ENCODE measurements at regions not wholly inside any gene's neighbourhood (a gene's known extent, or its start where the extent isn't known, plus 50 kb on each side); places are given as distances from the start of the nearest gene placed in this dataset.

DNA sequence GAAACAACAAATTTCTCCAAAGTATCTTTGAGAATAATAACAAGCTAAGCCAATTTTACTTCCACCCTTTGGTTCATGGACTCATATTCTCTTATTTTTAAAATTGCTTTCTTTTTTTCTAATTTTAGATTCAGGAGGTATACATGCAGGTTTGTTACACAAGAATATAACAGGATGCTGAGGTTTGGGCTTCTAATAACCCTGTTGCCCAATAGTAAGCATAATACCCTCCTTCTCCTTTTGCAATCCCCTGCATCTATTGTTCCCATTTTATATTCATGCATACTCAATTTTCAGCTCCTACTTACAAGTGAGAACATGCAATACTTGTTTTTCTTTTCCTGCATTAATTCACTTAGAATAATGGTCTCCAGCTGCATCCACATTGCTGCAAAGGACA, 202.3 kb upstream of the FSTL5 start:
- no peak for DNase-seq (ENCODE audit: low spot score)
- no peak for FAIRE-seq

DNA sequence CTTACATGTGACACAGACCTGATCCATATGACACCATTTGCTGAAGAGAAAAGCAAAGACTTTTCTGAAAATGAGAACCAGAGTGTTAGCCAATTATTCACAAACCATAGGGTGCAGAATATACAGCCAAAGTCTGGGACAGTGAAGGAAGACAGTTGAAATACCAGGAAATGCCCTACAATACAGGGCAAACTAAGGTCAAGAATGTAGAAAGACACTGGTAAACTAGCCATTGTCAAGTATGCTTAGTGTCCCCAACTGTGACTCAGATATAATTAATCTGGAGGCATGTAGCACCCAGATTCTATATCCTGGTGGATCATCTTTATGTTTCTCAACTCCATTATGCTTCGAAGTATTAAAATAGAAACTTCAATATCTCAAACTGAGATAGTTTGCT, 200.9 kb upstream of the FSTL5 start:
- no peak for FAIRE-seq
- DNase-seq (ENCODE audit: low spot score) = no peak

DNA sequence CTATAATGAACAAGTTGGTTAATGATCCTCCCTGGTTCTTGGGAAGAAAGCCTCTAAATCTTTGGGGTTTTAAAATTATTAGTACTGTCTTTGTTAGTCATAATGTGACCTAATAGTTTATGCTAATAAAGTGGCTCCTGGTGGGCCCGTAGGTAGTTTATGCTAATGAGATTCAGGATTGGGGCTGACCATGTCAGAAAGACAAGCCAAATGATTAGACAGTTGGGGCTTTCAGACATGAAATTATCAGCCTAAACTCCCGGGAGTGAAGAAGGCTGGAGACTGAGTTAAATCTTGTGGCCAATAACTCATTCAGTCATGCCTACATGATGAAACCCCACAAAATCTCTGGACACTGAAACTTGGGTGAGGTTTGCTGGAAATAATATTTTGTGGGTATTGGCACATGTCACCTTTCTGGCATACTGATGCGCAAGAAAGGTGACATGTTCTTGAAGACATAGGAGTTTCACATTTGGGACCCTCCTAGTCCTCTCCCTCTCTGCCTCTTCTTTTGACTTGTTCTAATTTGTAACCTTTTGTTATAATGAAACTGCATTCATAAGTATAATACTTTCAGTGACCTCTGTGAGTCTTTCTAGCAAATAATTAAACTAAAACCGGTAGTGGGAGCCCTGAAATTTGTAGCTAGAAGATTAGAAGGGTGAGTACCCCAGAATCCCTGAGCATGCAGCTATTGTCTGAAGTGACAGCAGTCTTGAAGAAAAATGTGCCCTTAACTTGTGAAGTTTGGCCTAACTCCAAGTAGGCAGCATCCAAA, 196.8 kb upstream of the FSTL5 start:
- FAIRE-seq = no peak
- DNase-seq (ENCODE audit: low spot score) = no peak

DNA sequence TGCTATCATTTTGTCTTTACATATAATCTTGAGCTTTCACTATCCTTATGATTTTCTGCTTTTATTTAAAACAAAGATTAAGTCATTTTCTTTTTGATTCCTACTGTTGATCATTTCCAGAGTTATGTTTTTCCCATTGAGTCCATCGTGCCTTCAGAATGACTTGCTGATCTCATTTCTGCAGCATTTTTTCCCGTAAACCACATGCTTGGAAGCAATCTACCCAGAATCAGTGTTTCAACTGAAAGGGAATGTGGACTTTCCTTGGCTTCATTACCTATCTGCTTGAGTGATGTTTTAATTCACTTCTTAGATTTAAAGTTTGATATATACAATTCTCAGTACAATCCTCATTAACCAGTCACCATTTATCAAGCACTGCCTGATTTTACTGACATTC, 192.4 kb upstream of the FSTL5 start:
- FAIRE-seq = no peak
- no peak for DNase-seq (ENCODE audit: low spot score)

DNA sequence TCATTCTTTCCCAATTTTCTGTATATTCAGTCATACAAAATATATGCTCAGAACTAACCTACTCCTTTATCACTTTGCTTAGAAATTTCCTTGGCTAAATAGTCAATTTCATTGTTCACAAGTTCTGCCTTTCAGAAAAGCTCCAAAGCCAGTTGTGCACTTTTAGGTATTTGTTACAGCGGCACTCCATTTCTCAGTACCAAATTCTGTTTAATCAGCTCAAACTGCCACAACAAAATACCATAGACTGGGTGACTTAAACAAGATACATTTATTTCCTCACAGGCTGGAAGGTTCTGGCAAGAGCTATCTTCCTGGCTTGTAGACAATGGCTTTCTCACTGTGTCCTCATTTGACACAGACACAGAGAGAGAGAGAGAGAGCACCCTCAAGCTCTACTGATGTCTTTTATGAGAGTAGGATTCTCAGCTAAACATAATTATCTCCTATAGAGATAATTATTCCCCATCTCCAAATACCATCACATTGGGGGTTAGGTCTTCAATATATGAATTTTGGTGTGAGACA, 188.8 kb upstream of the FSTL5 start:
- FAIRE-seq = no peak
- DNase-seq (ENCODE audit: low spot score) = no peak

DNA sequence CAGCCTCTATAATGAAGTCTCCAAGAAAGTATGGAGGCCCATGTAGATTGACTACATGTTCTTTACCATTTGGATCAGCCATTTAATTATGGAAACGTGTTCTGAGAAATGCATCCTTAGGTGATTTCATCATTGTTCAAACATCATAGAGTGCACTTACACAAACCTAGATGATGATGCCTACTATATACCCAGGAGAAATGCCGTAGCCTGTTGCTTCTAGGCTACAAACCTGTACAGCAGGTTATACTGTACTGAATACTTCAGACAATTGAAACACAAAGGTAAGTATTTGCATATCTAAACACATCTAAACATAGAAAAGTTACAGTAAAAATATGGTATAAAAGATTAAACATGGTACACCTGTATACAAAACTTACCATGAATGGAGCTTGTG, 186.5 kb upstream of the FSTL5 start:
- no peak for FAIRE-seq
- no peak for DNase-seq (ENCODE audit: low spot score)

DNA sequence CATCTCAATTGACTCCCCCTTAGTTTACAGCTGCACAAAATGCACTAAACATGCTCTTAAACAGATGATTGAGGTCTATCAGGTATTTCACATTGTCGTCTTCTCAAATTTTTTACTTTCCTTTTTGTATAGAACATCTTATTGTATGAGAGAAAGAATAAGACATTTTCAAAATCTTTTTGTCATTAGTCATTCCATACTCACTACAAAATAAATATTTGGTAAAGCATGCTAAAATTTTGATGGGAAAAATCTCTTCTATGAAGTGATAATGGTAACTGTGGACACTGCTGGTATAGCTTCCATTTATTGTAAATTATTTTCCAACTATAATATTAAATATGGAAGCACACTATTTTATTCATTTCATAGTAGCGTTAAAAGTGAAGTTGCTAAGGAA, 185.6 kb upstream of the FSTL5 start:
- FAIRE-seq (no peak), DNase-seq (ENCODE audit: low spot score) (no peak)

DNA sequence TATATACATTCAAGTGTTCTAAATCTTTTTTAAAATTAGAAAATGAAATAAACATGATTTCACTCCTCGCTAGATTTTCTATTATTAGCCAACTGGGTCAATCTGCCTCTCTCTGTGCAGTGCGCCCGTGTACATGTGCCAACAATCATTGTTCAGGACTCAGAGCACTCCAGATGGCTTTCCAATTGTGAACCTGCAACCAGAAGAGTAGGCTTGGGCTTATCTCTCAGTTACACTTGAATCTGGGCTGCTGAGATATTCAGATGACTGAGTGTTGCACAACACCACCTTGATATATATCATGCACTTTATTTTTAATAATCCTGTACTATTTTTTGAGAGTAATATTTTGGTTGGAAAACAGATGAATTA, 184.0 kb upstream of the FSTL5 start:
- no peak for DNase-seq (ENCODE audit: low spot score)
- FAIRE-seq = no peak

DNA sequence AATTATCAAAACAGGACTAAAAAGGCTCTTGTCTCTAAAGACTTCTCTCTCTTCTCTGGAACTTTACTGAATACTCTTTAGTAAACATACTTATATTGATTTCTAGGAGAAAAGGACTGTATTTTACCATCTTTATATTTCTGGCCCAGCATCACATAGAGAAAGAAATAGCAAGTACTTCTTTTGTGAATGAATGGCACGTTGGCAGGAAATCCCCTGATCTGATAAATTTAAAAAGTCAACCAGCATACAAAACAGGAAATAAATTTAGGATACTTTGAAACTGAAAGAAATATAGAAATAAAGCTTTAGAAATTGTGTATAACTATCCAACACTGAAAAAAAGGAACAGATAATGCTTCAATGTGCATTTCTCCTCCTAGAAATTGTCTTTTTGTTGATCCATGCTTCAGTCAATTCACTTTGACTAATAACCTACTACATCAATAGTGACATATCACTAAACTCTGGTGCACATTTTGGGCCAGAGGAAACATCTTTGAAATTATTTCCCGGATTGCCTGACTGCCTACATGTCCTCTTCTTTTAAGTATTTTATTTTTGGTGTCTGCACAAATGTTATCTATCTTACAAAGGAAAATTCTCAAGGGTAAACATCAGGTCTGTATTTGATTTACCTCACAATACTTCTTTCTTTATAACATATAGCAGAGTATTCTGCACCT, 183.5 kb upstream of the FSTL5 start:
- FAIRE-seq = no peak
- no peak for DNase-seq (ENCODE audit: low spot score)

DNA sequence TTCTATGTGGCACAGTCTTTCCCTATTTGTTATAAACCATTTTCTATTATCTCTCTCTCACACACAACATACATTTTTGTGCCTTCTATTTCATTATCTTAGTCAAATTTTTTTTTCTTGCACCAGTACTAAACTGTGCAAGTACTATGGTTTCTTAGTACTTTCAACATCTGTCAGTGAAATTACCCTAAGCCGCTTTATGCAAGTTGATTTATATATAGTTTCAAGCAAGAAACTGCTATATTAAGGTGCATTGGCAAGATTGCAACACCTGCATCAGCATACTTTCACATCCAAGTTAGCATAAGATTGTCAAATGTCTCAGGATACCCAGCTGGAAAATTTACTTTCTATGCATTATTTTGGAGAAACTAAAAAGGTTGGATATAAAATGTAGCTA, 180.2 kb upstream of the FSTL5 start:
- DNase-seq (ENCODE audit: low spot score) = no peak
- no peak for FAIRE-seq

DNA sequence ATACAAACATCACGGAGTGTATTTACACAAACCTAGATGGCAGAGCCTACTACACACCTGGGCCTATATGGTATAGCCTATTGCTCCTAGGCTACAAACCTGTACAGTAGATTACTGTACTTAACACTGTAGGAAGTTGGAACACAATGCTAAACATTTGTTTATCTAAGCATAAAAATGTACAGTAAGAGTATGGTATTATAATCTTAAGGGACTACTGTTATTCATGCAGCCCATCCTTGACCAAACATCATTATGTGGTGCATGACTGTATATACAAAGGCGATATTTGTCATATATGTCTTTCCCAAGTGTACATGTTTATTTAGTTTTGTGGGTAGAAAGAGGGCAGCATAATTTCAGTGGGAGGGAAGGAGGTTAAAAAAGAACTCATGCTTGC, 177.7 kb upstream of the FSTL5 start:
- DNase-seq (ENCODE audit: low spot score) = no peak
- FAIRE-seq = no peak

DNA sequence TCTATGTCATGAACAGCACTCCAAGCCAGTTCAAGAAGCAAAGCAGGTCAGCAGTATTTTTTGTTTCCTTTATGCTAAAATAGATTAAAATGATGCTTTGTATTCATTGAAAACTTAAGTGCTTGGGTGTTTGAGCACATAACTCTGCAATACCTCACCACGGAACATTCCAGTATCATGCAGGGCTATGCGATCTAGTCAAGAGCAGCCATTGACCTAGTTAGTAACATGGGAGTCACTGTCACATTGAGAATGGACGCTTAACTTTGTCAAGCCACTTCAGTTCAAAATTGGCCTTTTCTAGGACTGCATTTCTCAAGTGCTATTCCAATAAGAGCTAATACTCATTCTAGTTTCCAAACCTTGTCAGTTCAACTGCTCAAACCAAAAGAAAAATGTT, 160.1 kb upstream of the FSTL5 start:
- no peak for DNase-seq (ENCODE audit: low spot score)
- no peak for FAIRE-seq

DNA sequence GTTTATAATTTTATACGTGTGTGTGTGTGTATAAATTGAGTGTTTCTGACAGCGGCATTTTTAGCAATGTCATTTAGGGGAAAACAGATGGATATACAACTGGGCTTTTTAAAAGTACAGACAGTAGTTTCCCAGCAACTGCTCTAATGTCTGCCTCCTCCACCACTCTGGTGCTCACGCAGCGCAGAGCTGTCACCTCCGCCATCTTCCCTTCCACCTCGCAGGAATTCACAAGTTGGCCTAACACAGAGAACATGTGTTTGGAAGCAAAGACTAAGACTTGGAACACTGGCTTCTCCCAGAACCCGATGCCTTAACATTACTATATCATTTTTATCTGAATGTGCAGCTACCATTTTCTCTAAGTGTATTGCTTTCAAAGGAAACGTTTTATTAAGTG, 158.3 kb upstream of the FSTL5 start:
- DNase-seq (ENCODE audit: low spot score) (no peak), FAIRE-seq (no peak)

DNA sequence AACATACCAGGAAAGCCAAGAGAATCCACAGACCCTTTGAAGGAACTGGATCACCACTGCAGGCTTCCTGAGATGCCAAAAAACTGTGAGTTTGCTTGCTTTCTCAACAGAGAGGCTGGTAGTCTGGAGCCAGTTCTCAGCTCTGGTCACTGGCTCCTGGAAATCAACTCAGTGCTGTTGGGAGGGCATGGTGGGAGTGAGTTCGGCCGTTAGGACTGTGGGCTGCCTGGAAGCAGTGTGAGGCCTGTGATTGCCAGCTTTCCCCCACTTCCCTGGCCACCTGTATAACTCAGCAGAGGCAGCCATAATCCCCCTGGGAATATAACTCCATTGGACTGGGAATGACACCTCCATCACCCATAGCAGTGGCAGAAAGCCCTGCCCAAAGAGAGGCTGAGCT, 122.0 kb upstream of the FSTL5 start:
- FAIRE-seq (no peak), DNase-seq (ENCODE audit: low spot score) (no peak)

DNA sequence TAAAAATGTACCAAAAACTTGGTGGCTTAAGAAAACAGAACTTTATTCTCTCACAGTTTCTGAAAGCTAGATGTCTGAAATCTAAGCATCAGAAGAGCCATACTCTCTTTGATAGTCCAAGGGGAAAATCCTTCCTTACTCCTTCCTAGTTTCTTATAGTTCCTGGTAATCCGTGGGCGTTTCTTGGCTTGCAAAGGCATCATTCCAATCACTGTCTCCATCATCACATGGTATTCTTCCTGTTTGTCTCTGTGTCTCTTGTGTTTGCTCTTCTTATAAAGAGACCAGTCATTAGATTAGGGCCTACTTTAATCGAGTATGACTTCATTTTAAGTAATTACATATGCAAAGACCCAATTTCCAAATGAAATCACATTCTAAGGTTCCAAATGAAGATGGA, 118.9 kb upstream of the FSTL5 start:
- DNase-seq (ENCODE audit: low spot score) (no peak), FAIRE-seq (no peak)

DNA sequence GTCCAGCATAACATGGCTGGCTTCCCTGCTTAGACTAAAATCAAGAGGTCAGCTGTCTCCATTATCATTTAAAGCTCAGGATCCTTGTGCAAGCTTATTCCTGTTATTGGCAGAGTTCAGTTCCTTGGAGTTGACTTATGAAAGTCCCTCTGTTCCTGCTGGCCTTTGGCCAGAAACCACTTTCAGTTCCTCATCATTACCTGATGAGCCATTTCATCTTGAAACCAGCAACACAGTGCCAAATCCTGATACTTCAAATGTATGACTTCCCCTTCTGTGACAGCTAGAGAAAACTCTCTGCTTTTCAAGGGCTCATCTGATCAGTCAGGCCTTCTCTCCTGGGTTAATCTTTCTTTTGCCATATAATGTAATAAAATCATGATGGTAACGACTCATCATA, 110.6 kb upstream of the FSTL5 start:
- FAIRE-seq = no peak
- no peak for DNase-seq (ENCODE audit: low spot score)

DNA sequence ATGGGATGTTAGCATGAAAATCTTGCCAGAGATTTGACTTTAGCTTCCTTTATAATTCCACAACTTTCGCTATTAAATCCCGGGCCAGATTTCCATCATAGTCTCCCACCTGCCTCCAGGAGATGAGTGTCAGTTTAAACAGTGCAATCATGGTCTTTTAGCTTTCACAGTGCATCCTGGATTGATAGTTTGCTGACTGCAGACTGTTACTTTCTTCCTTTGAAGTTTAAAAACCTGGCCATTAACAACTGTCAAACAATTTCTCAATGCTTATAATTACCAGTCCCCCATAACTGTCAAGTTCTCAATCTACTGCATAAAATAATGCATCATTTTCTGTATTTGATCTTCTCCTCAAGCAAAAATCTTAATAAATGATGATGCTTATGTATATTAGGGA, 108.4 kb upstream of the FSTL5 start:
- FAIRE-seq (no peak), DNase-seq (ENCODE audit: low spot score) (no peak)

DNA sequence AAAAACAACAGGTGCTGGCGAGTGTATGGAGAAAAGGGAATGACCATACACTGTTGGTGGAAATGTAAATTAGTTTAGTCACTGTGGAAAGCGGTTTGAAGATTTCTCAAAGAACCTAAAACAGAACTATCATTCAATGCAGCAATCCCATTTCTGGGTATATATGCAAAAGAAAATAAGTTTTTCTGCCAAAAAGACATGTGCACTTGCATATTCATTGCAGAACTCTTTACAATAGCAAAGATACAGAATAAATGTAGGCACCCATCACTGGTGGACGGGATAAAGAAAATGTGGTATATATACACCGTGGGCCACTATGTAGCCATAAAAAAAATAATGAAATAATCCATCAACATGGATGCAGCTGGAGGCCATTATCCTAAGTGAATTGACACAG, 105.1 kb upstream of the FSTL5 start:
- no peak for FAIRE-seq
- DNase-seq (ENCODE audit: low spot score) = no peak

DNA sequence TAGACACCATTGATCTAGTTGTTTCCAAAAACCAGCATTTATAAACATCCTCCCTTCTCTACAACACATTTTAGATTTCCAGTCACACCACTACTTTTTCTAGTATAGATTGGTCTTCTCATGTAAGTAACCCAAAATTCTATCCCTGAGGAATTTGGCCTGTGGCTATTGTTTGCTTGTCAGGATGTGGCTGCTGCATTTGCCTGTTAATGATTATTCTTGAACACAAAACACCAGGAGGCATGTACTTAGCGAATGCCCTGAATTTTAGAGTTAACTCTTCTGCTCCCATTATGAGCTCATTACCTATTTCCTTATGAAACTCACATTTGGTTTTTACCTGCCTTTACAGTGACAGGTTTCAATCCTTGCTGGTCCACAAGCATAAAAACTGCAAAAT, 102.0 kb upstream of the FSTL5 start:
- FAIRE-seq = no peak
- DNase-seq (ENCODE audit: low spot score) = no peak

DNA sequence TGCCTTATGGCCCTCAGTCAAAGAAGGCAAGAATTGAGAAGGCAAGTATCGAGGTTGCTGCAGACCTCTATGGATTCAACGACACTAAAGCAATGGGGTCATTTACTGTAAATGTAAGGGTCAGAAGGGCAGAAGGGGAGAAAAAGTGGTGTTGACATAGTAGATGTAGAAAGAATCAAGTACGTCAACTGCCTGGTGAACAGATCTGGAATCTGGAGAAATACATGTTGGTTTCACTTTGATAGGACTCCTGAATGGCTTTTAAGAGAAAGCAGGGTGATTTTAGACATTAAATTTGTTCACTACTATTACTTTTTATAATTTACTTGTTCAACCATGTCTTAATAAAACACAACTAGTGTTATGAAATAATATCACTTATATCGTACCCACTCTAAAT, 81.3 kb upstream of the FSTL5 start:
- FAIRE-seq (no peak), DNase-seq (ENCODE audit: low spot score) (no peak)

DNA sequence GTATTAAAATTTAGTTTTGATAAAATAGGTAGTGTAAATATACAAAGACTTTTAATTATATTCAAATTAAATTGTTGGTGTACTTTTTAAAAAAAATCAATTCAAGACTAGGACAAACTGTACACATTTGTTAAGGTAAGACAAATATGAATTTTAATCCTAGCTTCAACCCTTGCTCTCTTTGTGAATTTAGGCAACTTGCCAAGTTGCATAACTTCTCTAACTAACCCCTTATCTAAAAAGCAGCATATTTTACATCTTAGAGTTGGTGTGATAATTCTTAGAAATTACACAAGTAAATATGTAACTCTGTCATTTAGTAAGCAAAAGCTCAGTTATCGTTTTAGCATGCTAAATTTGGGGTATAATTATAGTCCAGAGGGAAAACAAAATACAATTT, 78.1 kb upstream of the FSTL5 start:
- FAIRE-seq = no peak

DNA sequence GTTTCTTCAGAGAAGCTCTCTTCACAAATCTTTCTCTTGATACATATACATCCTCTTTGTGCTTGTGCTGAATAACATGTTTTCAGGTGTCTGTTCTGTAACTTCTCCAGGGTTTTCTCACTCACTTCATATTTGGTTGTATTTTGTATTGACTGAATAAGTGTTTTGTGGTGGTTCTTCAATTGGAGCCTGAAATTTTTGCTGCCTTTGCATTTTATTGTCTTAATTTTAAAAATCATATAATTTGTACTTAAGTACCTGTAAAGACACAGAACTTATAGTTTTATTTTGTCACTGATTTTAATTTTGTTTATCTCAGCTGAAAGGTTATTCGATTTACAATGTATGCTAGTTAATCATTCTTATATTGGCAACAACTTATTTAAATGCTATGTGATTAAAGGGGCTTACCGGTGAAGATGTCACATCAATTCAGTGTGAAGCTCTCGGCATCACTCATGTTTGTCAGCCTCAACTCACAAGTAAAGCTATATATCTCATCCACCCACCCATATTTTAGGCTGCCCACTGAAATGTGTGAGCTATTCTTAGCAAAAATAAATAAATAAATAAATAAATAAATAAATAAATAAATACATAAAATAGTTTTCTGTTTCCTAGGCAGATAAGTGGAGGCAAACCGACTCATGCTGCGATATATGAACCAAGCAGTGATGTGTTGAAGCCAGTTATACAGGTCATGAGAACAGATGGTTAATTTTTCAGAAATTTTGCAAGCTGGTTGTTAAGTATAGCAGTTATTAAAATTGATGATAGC, 76.4 kb upstream of the FSTL5 start:
- DNase-seq (ENCODE audit: low spot score) (no peak), FAIRE-seq (no peak)

More for the DNA sequence above, 78.1 kb upstream of the FSTL5 start:
- DNase-seq (ENCODE audit: low spot score) = no peak

All from urothelium cell line (cell line).